ENCODE measurements at regions not wholly inside any gene's neighbourhood (a gene's known extent, or its start where the extent isn't known, plus 50 kb on each side); places are given as distances from the start of the nearest gene placed in this dataset.
"Not testable (repeated sequence)": the region's sequence is repeated elsewhere in the genome, so short reads cannot be mapped to it uniquely, and the experiment has no call there.

GRCh38 chr5:112472614-112473013 lies 53.5 kb upstream of the EPB41L4A start:
- DNase-seq, result no peak

GRCh38 chr5:112473989-112474388 lies 54.9 kb upstream of the EPB41L4A start:
- no peak for DNase-seq

- DNase-seq, result no peak
Observed at GRCh38 chr5:112475747-112476365, 56.8 kb upstream of the EPB41L4A start.

- no peak for DNase-seq
Observed at GRCh38 chr5:112479418-112479817, 60.3 kb upstream of the EPB41L4A start.

- no peak for DNase-seq
Observed at GRCh38 chr5:112480501-112480900, 61.4 kb upstream of the EPB41L4A start.

- no peak for DNase-seq
Observed at GRCh38 chr5:112483704-112484103, 64.6 kb upstream of the EPB41L4A start.

- DNase-seq, result no peak
Observed at GRCh38 chr5:112485934-112486355, 66.9 kb upstream of the EPB41L4A start.

- no peak for DNase-seq
Observed at GRCh38 chr5:112491257-112491656, 72.2 kb upstream of the EPB41L4A start.

GRCh38 chr5:112492291-112492690 lies 73.2 kb upstream of the EPB41L4A start:
- no peak for DNase-seq

GRCh38 chr5:112503749-112504501 lies 84.8 kb upstream of the EPB41L4A start:
- not testable (repeated sequence) for DNase-seq

- DNase-seq, result not testable (repeated sequence)
Observed at GRCh38 chr5:112509097-112509496, 90.0 kb upstream of the EPB41L4A start.

- no peak for DNase-seq
Observed at GRCh38 chr5:112511920-112512319, 92.8 kb upstream of the EPB41L4A start.

- no peak for DNase-seq
Observed at GRCh38 chr5:112512901-112513300, 93.8 kb upstream of the EPB41L4A start.

GRCh38 chr5:112514111-112514510 lies 95.0 kb upstream of the EPB41L4A start:
- DNase-seq, result no peak

GRCh38 chr5:112520474-112520873 lies 101.4 kb upstream of the EPB41L4A start:
- not testable (repeated sequence) for DNase-seq

GRCh38 chr5:112522891-112523673 lies 104.0 kb upstream of the EPB41L4A start:
- not testable (repeated sequence) for DNase-seq

- DNase-seq, result not testable (repeated sequence)
Observed at GRCh38 chr5:112523674-112524263, 104.7 kb upstream of the EPB41L4A start.

- DNase-seq, result no peak
Observed at GRCh38 chr5:112525217-112525616, 106.1 kb upstream of the EPB41L4A start.

GRCh38 chr5:112528928-112529327 lies 109.9 kb upstream of the EPB41L4A start:
- DNase-seq, result no peak

- DNase-seq, result no peak
Observed at GRCh38 chr5:112529525-112529924, 110.4 kb upstream of the EPB41L4A start.

- DNase-seq, result no peak
Observed at GRCh38 chr5:112532654-112533360, 113.7 kb upstream of the EPB41L4A start.

- no peak for DNase-seq
Observed at GRCh38 chr5:112533362-112533761, 114.3 kb upstream of the EPB41L4A start.

Data from left hindlimb (tissue), 1 donor.